Endodermal cell (in vitro differentiated cells): ENCODE measurements at regions not wholly inside any gene's neighbourhood (a gene's known extent, or its start where the extent isn't known, plus 50 kb on each side); places are given as distances from the start of the nearest gene placed in this dataset.

Experiments used
- DNase-seq: peaks from one replicate; pipeline ENCODE4 v3.0.0-alpha.2; 2017
- H3K27ac ChIP-seq: 2 replicates; pipeline ENCODE4 v1.5.1; 2013; ENCODE audit warnings: mild to moderate bottlenecking, low read depth, low read length, moderate library complexity
- H3K27me3 ChIP-seq: 2 replicates; pipeline ENCODE4 v1.6.1; 2013; ENCODE audit warnings: mild to moderate bottlenecking, low read length, moderate library complexity; ENCODE audit not compliant: insufficient read depth, control insufficient read depth, poor library complexity, severe bottlenecking
- H3K36me3 ChIP-seq: 2 replicates; pipeline ENCODE4 v1.7.0; 2013; ENCODE audit warnings: mild to moderate bottlenecking, low read length, moderate library complexity; ENCODE audit not compliant: control insufficient read depth, insufficient read depth
- H3K4me1 ChIP-seq: one replicate; pipeline ENCODE4 v1.7.0; 2013; ENCODE audit warnings: low read length; ENCODE audit not compliant: control insufficient read depth, insufficient read depth
- H3K4me3 ChIP-seq: 2 replicates; pipeline ENCODE4 v1.5.1; 2013; ENCODE audit warnings: mild to moderate bottlenecking, low read length, moderate library complexity
- H3K9ac ChIP-seq: 2 replicates; pipeline ENCODE4 v1.6.1; 2013; ENCODE audit warnings: mild to moderate bottlenecking, low read length, moderate library complexity; ENCODE audit not compliant: poor library complexity, severe bottlenecking; ENCODE audit errors: extremely low read depth
- H3K9me3 ChIP-seq: 2 replicates; pipeline ENCODE4 v1.6.1; 2013; ENCODE audit warnings: mild to moderate bottlenecking, low read length, moderate library complexity; ENCODE audit not compliant: control insufficient read depth
- H3K27ac Mint-ChIP-seq: 2 replicates; pipeline ENCODE4 v1.8.0; 2020; ENCODE audit warnings: mixed read lengths
- H3K27me3 Mint-ChIP-seq: 2 replicates; pipeline ENCODE4 v1.8.0; 2021; ENCODE audit warnings: mild to moderate bottlenecking, mixed read lengths; ENCODE audit not compliant: insufficient read depth
- H3K36me3 Mint-ChIP-seq: 2 replicates; pipeline ENCODE4 v1.8.0; 2020; ENCODE audit warnings: low read depth, mixed read lengths
- H3K4me1 Mint-ChIP-seq: 2 replicates; pipeline ENCODE4 v1.8.0; 2020; ENCODE audit warnings: mixed read lengths
- H3K4me3 Mint-ChIP-seq: 2 replicates; pipeline ENCODE4 v1.8.0; 2020; ENCODE audit warnings: mild to moderate bottlenecking, moderate library complexity, mixed read lengths
- H3K9me3 Mint-ChIP-seq: 2 replicates; pipeline ENCODE4 v1.8.0; 2020; ENCODE audit warnings: mild to moderate bottlenecking, mixed read lengths
- WGBS, 2 experiments: methylation state at CpG; one replicate each; pipeline versions ENCODE4 v1.1.5 to v1.1.7; 2013; ENCODE audit warnings: missing lambda C conversion rate in 2 of 2, mixed read lengths in 1 of 2; ENCODE audit not compliant: insufficient coverage in 1 of 2, insufficient read length in 1 of 2; 5-methylcytosine and 5-hydroxymethylcytosine counted together
- TF ChIP-seq, protein P1 (sequence below): fragments of 200-600 bp; sonication (generic); conservative IDR thresholded peaks from 2 replicates; pipeline ENCODE4 v1.5.0; 2021; ENCODE audit warnings: antibody characterized with exemption, mild to moderate bottlenecking

DNA sequence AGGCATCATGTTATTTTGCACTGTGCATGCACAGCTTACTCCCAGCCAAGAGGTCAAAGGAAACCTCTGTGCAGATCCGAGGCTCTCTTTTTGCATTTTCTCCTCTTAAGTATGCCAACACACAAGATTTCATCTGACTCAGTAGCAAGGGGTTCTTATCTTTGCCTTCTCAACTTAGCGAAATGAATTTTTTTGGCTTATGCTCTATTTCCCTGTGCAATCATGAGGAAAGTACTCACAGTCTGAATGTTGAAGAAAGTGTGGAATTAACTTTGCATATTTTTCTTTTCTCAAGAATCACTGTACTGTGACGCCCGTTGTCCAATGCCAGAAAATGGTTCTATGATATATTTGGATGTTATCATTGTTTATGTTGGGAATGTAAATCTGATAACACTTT lies 173.5 kb upstream of the FBXL7 start:
- Histone ChIP-seq H3K36me3 (no peaks in the 10 kb centered on the region), H3K27ac (no peak overlapping the region), H3K4me3 (no peak overlapping the region), H3K4me1 (no peaks in the 10 kb centered on the region), H3K27me3 (peaks cover 3% of the 10 kb centered on the region), H3K9me3 (no peaks in the 10 kb centered on the region), H3K9ac (no peak overlapping the region)
- DNase-seq = no peak
- 85 to 92% methylated on average over 2 to 4 of the region's 4 CpGs for WGBS, 2 experiments
- Mint-ChIP-seq H3K9me3 (peaks cover 3% of the 10 kb centered on the region), H3K36me3 (no peaks in the 10 kb centered on the region), H3K4me3 (no peak overlapping the region), H3K27ac (no peak overlapping the region), H3K27me3 (peaks cover 6% of the 10 kb centered on the region), H3K4me1 (no peaks in the 10 kb centered on the region)
- TF ChIP-seq, protein P1, sequence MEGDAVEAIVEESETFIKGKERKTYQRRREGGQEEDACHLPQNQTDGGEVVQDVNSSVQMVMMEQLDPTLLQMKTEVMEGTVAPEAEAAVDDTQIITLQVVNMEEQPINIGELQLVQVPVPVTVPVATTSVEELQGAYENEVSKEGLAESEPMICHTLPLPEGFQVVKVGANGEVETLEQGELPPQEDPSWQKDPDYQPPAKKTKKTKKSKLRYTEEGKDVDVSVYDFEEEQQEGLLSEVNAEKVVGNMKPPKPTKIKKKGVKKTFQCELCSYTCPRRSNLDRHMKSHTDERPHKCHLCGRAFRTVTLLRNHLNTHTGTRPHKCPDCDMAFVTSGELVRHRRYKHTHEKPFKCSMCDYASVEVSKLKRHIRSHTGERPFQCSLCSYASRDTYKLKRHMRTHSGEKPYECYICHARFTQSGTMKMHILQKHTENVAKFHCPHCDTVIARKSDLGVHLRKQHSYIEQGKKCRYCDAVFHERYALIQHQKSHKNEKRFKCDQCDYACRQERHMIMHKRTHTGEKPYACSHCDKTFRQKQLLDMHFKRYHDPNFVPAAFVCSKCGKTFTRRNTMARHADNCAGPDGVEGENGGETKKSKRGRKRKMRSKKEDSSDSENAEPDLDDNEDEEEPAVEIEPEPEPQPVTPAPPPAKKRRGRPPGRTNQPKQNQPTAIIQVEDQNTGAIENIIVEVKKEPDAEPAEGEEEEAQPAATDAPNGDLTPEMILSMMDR = no peak

DNA sequence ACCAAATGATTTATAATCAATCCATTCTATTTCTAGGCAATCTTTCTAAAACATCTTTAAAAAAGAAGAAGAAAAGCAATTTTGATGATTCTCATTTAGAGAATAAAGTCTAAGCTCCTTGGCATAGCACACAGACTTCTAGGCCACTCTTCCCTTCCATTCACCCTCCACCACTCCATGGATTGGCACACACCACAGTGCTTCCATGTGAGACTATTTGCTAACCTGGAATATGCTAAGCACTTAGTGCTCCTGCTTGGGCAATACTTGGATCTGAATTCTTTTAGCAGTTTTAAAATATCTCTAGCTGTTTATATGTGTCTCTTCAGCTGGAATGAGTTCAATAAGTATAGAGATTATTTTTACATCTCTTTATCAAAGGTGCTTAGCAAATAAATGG lies 177.6 kb upstream of the FBXL7 start:
- H3K9me3 ChIP-seq = no peaks in the 10 kb centered on the region
- peaks cover 3% of the 10 kb centered on the region for H3K9me3 Mint-ChIP-seq
- DNase-seq = no peak
- H3K27ac Mint-ChIP-seq = no peak overlapping the region
- no peak overlapping the region for H3K27ac ChIP-seq
- no peak overlapping the region for H3K4me3 ChIP-seq
- no peaks in the 10 kb centered on the region for H3K36me3 Mint-ChIP-seq
- no peak overlapping the region for H3K4me3 Mint-ChIP-seq
- H3K36me3 ChIP-seq = no peaks in the 10 kb centered on the region
- H3K27me3 Mint-ChIP-seq = peaks cover 4% of the 10 kb centered on the region
- H3K4me1 ChIP-seq = no peaks in the 10 kb centered on the region
- H3K4me1 Mint-ChIP-seq = peaks cover 6% of the 10 kb centered on the region
- peaks cover 5% of the 10 kb centered on the region for H3K27me3 ChIP-seq
- TF ChIP-seq, protein P1 = no peak
- H3K9ac ChIP-seq = no peak overlapping the region

DNA sequence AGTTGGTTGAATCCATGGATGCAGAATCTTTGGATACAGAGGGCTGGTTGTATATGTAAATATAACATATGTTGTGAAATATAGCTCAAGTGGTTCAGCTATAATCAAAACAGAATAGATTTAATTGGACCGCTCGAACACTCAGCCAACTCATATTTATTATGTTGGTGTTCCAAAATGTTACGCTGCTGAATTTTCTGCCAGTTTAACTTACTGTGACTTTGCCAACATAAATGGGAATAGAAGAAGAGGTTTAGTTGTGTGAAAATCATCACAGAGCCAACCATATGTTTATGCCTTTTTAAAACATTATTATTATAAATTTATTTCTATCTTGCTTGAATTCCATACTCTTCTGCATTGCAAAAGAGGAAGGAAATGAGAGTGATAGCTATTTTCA lies 178.2 kb upstream of the FBXL7 start:
- H3K27ac ChIP-seq = no peak overlapping the region
- Mint-ChIP-seq H3K27me3 (peaks cover 5% of the 10 kb centered on the region), H3K27ac (no peak overlapping the region), H3K9me3 (peaks cover 3% of the 10 kb centered on the region), H3K4me1 (peaks cover 6% of the 10 kb centered on the region), H3K4me3 (no peak overlapping the region), H3K36me3 (no peaks in the 10 kb centered on the region)
- WGBS, 2 experiments = 100% methylated on average over 1 to 3 of the region's 3 CpGs
- H3K27me3 ChIP-seq = peaks cover 10% of the 10 kb centered on the region
- no peaks in the 10 kb centered on the region for H3K36me3 ChIP-seq
- H3K4me3 ChIP-seq = no peak overlapping the region
- TF ChIP-seq, protein P1 = no peak
- no peak overlapping the region for H3K9ac ChIP-seq
- H3K9me3 ChIP-seq = no peaks in the 10 kb centered on the region
- no peak for DNase-seq
- no peaks in the 10 kb centered on the region for H3K4me1 ChIP-seq
